ENCODE measurements at regions not wholly inside any gene's neighbourhood (a gene's known extent, or its start where the extent isn't known, plus 50 kb on each side); places are given as distances from the start of the nearest gene placed in this dataset.

GRCh38 chr4:114310296-114310925 lies 288.2 kb upstream of the UGT8 start:
- H3K27ac ChIP-seq, result no peak overlapping the region
- TF ChIP-seq ZFX (IDR thresholded peaks at IDR 0.05) (no peak), CTCF (conservative IDR thresholded peaks at IDR 0.05) (no peak)

GRCh38 chr4:114311787-114312186 lies 286.8 kb upstream of the UGT8 start:
- no peak overlapping the region for H3K27ac ChIP-seq
- TF ChIP-seq ZFX (IDR thresholded peaks at IDR 0.05) (no peak), CTCF (conservative IDR thresholded peaks at IDR 0.05) (no peak)

GRCh38 chr4:114312338-114312737 lies 286.3 kb upstream of the UGT8 start:
- TF ChIP-seq ZFX (IDR thresholded peaks at IDR 0.05), result no peak
- TF ChIP-seq CTCF (conservative IDR thresholded peaks at IDR 0.05), result no peak

GRCh38 chr4:114316789-114317188 lies 281.8 kb upstream of the UGT8 start:
- H3K27ac ChIP-seq, result no peak overlapping the region
- TF ChIP-seq CTCF (conservative IDR thresholded peaks at IDR 0.05) (no peak), ZFX (IDR thresholded peaks at IDR 0.05) (no peak)

More at GRCh38 chr4:114312338-114312737, 286.3 kb upstream of the UGT8 start:
- no peak overlapping the region for H3K27ac ChIP-seq

GRCh38 chr4:114317564-114317963 lies 281.0 kb upstream of the UGT8 start:
- H3K27ac ChIP-seq, result no peak overlapping the region
- TF ChIP-seq ZFX (IDR thresholded peaks at IDR 0.05) (no peak), CTCF (conservative IDR thresholded peaks at IDR 0.05) (no peak)

GRCh38 chr4:114318309-114318708 lies 280.3 kb upstream of the UGT8 start:
- TF ChIP-seq ZFX (IDR thresholded peaks at IDR 0.05) (no peak), CTCF (conservative IDR thresholded peaks at IDR 0.05) (no peak)

GRCh38 chr4:114320126-114320525 lies 278.5 kb upstream of the UGT8 start:
- no peak overlapping the region for H3K27ac ChIP-seq
- TF ChIP-seq ZFX (IDR thresholded peaks at IDR 0.05) (no peak), CTCF (conservative IDR thresholded peaks at IDR 0.05) (no peak)

More at GRCh38 chr4:114318309-114318708, 280.3 kb upstream of the UGT8 start:
- no peak overlapping the region for H3K27ac ChIP-seq
